NB4 (cell line): ENCODE measurements at regions not wholly inside any gene's neighbourhood (a gene's known extent, or its start where the extent isn't known, plus 50 kb on each side); places are given as distances from the start of the nearest gene placed in this dataset.

Source experiments
- POLR2A ChIP-seq: IDR thresholded peaks from 2 replicates; pipeline ENCODE4 v1.6.1; 2011; ENCODE audit warnings: mild to moderate bottlenecking; ENCODE audit not compliant: insufficient read length; ENCODE audit errors: extremely low read depth
- TF ChIP-seq, protein P1 (sequence below): IDR thresholded peaks from one replicate; pipeline ENCODE4 v1.5.1; 2012; ENCODE audit warnings: low read depth, low read length

- TF ChIP-seq, protein P1, sequence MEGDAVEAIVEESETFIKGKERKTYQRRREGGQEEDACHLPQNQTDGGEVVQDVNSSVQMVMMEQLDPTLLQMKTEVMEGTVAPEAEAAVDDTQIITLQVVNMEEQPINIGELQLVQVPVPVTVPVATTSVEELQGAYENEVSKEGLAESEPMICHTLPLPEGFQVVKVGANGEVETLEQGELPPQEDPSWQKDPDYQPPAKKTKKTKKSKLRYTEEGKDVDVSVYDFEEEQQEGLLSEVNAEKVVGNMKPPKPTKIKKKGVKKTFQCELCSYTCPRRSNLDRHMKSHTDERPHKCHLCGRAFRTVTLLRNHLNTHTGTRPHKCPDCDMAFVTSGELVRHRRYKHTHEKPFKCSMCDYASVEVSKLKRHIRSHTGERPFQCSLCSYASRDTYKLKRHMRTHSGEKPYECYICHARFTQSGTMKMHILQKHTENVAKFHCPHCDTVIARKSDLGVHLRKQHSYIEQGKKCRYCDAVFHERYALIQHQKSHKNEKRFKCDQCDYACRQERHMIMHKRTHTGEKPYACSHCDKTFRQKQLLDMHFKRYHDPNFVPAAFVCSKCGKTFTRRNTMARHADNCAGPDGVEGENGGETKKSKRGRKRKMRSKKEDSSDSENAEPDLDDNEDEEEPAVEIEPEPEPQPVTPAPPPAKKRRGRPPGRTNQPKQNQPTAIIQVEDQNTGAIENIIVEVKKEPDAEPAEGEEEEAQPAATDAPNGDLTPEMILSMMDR = no peak
- no peak for TF ChIP-seq POLR2A
Observed at GRCh38 chr4:23033796-23034195, 341.1 kb downstream of the GBA3 start.
